Stimulated activated CD8-positive, alpha-beta memory T cell treated with anti-CD3 and anti-CD28 coated beads, Interleukin-7, amount 100 ng/mL, for 1 hour (primary cell): ENCODE measurements at regions not wholly inside any gene's neighbourhood (a gene's known extent, or its start where the extent isn't known, plus 50 kb on each side); places are given as distances from the start of the nearest gene placed in this dataset.
"Not testable (repeated sequence)": the region's sequence is repeated elsewhere in the genome, so short reads cannot be mapped to it uniquely, and the experiment has no call there.

Experiments used
- DNase-seq, 2 donors: peaks; one replicate each; pipeline ENCODE4 v3.0.0-alpha.2; 2020; ENCODE audit warnings: low read depth in 2 of 2

- DNase-seq: no peak
Measured at GRCh38 chrX:39043838-39044550, 242.7 kb downstream of the MID1IP1 start.

GRCh38 chrX:39047174-39047573 lies 245.9 kb downstream of the MID1IP1 start:
- DNase-seq: no peak

GRCh38 chrX:39049975-39050374 lies 248.7 kb downstream of the MID1IP1 start:
- no peak for DNase-seq

- no peak for DNase-seq
Measured at GRCh38 chrX:39050427-39050826, 249.2 kb downstream of the MID1IP1 start.

- DNase-seq: no peak
Measured at GRCh38 chrX:39052751-39053150, 251.5 kb downstream of the MID1IP1 start.

GRCh38 chrX:39058724-39059123 lies 257.5 kb downstream of the MID1IP1 start:
- no peak for DNase-seq

- no peak for DNase-seq
Measured at GRCh38 chrX:39059866-39060265, 258.6 kb downstream of the MID1IP1 start.

GRCh38 chrX:39063037-39063436 lies 261.8 kb downstream of the MID1IP1 start:
- DNase-seq: no peak

- no peak for DNase-seq
Measured at GRCh38 chrX:39063702-39064101, 262.4 kb downstream of the MID1IP1 start.

- DNase-seq: no peak
Measured at GRCh38 chrX:39065051-39065871, 264.0 kb downstream of the MID1IP1 start.

GRCh38 chrX:39067866-39068265 lies 266.6 kb downstream of the MID1IP1 start:
- DNase-seq: no peak

GRCh38 chrX:39068634-39069033 lies 267.4 kb downstream of the MID1IP1 start:
- DNase-seq: not testable (repeated sequence)

- no peak for DNase-seq
Measured at GRCh38 chrX:39070009-39070408, 268.8 kb downstream of the MID1IP1 start.

GRCh38 chrX:39073131-39073530 lies 271.9 kb downstream of the MID1IP1 start:
- no peak for DNase-seq

- no peak for DNase-seq
Measured at GRCh38 chrX:39096599-39096998, 295.3 kb downstream of the MID1IP1 start.

GRCh38 chrX:39104745-39105144 lies 303.5 kb downstream of the MID1IP1 start:
- DNase-seq: no peak

GRCh38 chrX:39112143-39112542 lies 310.9 kb downstream of the MID1IP1 start:
- no peak for DNase-seq

GRCh38 chrX:39115166-39115565 lies 313.9 kb downstream of the MID1IP1 start:
- no peak for DNase-seq

- DNase-seq: no peak
Measured at GRCh38 chrX:39117101-39117500, 315.8 kb downstream of the MID1IP1 start.

- no peak for DNase-seq
Measured at GRCh38 chrX:39121903-39122302, 320.6 kb downstream of the MID1IP1 start.

GRCh38 chrX:39125834-39126233 lies 324.6 kb downstream of the MID1IP1 start:
- DNase-seq: no peak

GRCh38 chrX:39133971-39134370 lies 332.7 kb downstream of the MID1IP1 start:
- no peak for DNase-seq

GRCh38 chrX:39137363-39137954 lies 336.2 kb downstream of the MID1IP1 start:
- no peak for DNase-seq
